ENCODE measurements at regions not wholly inside any gene's neighbourhood (a gene's known extent, or its start where the extent isn't known, plus 50 kb on each side); places are given as distances from the start of the nearest gene placed in this dataset.

DNA sequence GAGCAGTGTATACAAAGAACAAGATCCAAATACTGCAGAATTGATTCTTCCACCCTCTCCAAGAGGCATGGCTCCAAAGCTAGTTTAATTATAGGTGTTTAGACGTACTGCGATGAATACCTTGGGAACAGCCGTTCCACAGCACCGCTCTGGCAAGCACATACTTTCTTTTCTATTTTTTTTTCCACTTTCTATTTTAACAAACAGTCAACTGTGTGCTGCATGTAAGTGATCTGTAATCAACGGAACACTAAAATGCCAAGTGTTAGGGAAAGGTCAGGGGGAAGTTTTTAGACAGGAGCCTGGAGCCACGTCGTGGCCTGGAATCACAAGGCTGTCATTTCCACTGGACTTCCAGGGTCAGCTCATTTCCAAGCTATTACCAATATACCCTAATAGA is 486.4 kb upstream of the DAB1 start:
- TF ChIP-seq, protein P1, sequence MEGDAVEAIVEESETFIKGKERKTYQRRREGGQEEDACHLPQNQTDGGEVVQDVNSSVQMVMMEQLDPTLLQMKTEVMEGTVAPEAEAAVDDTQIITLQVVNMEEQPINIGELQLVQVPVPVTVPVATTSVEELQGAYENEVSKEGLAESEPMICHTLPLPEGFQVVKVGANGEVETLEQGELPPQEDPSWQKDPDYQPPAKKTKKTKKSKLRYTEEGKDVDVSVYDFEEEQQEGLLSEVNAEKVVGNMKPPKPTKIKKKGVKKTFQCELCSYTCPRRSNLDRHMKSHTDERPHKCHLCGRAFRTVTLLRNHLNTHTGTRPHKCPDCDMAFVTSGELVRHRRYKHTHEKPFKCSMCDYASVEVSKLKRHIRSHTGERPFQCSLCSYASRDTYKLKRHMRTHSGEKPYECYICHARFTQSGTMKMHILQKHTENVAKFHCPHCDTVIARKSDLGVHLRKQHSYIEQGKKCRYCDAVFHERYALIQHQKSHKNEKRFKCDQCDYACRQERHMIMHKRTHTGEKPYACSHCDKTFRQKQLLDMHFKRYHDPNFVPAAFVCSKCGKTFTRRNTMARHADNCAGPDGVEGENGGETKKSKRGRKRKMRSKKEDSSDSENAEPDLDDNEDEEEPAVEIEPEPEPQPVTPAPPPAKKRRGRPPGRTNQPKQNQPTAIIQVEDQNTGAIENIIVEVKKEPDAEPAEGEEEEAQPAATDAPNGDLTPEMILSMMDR (IDR thresholded peaks at IDR 0.05; ENCODE audit: low read depth, low read length): no peak
- no peak overlapping the region for H3K4me3 ChIP-seq (ENCODE audit: low read depth, low read length)
- H3K4me1 ChIP-seq: no peaks in the 10 kb centered on the region
- H3K36me3 ChIP-seq: no peaks in the 10 kb centered on the region
- H3K27me3 ChIP-seq: no peaks in the 10 kb centered on the region
- no peaks in the 10 kb centered on the region for H3K9me3 ChIP-seq
- DNase-seq: no peak

DNA sequence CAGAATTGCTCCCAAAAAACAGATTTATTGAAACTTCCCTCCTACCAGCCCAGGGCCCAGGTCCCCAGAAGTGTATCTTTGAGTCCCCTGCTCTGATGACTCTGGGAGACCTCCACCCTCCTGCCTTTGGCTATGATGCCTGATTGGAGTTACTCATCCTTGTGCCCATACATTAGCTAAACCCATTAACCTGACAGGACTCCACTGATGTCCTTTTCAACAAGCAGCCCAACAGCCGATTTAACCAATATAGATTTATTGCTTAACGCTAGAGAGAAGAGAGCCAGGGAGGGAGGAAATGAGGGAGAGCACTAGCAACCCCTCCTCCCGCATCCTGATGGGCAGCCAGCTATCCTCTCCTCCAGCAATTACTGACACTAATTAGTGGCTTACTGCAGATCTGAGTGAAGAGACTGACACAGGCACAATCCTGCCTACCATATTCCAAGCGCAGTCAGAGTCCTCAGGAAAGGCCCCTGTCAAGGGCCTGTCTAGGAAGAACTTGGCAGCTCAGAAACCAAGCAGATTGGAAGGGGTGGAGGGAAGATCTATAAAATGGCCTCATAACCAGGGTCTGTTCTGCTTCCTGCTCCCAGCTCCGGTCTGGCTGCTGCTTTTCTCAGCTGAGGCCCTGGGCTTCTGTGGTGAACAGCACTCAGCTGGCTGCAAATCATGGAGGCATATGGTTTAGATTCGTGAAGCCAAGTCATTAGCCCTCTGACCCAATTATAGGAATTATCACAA is 484.5 kb upstream of the DAB1 start:
- no peak overlapping the region for H3K4me3 ChIP-seq (ENCODE audit: low read depth, low read length)
- no peak for DNase-seq

DNA sequence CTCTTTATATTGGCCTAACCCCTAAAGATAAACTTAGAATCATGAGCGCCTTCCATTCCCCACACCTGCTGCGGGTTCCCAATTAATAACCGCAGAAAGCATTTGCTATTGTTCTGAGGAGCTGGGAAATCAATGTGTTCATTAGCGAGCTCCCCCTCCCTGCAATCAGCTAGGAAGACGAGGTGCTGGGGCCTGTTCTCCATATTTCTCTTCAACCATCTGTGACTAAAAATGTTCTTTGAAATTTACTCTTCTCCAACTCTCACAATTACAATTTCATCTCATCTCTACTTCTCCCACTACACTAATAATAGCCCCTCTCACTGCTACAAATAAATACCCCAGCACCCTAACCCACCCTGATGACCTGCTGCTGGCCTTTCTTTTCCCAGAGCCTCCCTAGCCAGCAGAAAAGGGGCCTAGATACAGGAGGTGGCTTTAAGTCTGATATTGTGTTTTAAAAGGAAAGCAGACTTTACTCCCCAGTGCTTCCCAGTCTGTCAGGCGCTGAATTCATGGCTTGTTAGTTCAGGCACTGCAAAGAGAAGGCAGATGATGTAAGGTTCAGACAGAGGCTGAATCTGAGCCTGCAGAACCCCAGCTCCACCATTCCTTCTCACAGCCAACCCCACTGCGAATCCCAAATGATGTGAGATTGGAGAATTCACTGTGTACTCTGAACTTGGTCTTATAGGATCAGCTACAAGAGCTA is 477.5 kb upstream of the DAB1 start:
- H3K27me3 ChIP-seq: no peaks in the 10 kb centered on the region
- no peaks in the 10 kb centered on the region for H3K9me3 ChIP-seq
- TF ChIP-seq, protein P1 (IDR thresholded peaks at IDR 0.05; ENCODE audit: low read depth, low read length): no peak
- DNase-seq: no peak
- H3K36me3 ChIP-seq: no peaks in the 10 kb centered on the region
- H3K4me1 ChIP-seq: no peaks in the 10 kb centered on the region
- no peak overlapping the region for H3K4me3 ChIP-seq (ENCODE audit: low read depth, low read length)

More for the DNA sequence above, 484.5 kb upstream of the DAB1 start:
- Histone ChIP-seq H3K27me3 (no peaks in the 10 kb centered on the region), H3K36me3 (no peaks in the 10 kb centered on the region), H3K4me1 (no peaks in the 10 kb centered on the region), H3K9me3 (no peaks in the 10 kb centered on the region)
- TF ChIP-seq, protein P1 (IDR thresholded peaks at IDR 0.05; ENCODE audit: low read depth, low read length): no peak

DNA sequence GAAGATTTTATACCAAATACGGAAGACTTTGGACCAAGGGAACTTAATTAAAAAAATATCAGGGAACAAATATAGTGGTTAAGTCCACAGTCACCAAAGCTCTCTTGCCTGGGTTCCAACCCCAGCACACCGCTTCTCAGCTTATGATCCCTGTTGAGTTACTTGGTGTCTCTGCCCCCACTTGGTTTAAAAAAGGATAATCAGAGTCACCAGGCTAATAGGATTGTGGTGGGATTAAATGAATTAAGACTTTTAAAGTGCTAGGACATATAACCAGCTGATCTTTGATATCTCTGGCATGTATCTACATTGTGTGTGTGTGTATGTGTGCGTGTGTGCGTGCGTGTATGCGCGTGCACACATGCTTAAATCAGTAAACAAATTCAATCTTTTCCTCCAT is 474.7 kb upstream of the DAB1 start:
- TF ChIP-seq, protein P1 (IDR thresholded peaks at IDR 0.05; ENCODE audit: low read depth, low read length): no peak

DNA sequence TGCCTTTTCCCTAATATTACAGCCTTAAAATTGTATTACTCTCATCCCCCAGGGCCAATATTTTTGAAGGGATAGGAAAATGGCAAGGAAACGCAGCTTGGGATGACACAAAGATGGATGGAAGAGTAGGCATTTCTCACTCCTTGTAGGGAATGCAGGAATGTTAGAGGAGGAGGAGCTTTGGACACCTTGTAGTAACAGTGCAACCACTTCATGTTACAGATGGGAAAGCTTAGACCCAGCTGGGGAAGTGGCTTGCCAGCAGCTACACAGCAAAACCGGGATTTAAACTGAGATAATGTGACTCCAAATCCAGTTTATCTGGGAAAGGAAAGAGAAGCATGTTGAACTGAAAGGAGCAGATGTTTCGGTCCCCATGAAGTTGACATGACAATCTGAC is 473.7 kb upstream of the DAB1 start:
- TF ChIP-seq, protein P1 (IDR thresholded peaks at IDR 0.05; ENCODE audit: low read depth, low read length): no peak
- H3K36me3 ChIP-seq: no peaks in the 10 kb centered on the region
- H3K4me3 ChIP-seq (ENCODE audit: low read depth, low read length): no peak overlapping the region
- H3K9me3 ChIP-seq: no peaks in the 10 kb centered on the region
- no peaks in the 10 kb centered on the region for H3K27me3 ChIP-seq
- H3K4me1 ChIP-seq: no peaks in the 10 kb centered on the region
- DNase-seq: no peak

More for the DNA sequence above, 474.7 kb upstream of the DAB1 start:
- Histone ChIP-seq H3K9me3 (no peaks in the 10 kb centered on the region), H3K4me3 (ENCODE audit: low read depth, low read length) (no peak overlapping the region), H3K36me3 (no peaks in the 10 kb centered on the region), H3K4me1 (no peaks in the 10 kb centered on the region), H3K27me3 (no peaks in the 10 kb centered on the region)
- no peak for DNase-seq

DNA sequence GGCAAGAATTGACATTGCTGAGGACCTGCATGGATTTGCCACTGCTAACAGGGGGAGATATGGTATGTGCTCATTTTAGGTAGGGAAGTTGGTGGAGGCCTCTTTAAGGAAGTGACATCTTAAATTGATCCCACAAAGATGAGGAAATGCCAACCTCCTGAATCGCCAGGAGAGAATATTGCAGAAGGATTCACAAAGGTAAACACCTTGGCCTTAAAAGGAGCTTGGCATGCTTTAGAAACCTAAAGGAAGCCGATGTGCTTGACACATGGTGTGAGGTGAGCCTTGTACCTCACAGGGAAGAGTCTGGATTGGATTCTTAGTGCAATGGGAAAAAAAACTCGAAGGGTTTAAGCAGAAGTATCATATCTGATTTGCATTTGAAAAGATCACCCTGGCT is 470.5 kb upstream of the DAB1 start:
- H3K4me3 ChIP-seq (ENCODE audit: low read depth, low read length): no peak overlapping the region
- no peaks in the 10 kb centered on the region for H3K36me3 ChIP-seq
- H3K27me3 ChIP-seq: no peaks in the 10 kb centered on the region
- no peak for DNase-seq
- TF ChIP-seq, protein P1 (IDR thresholded peaks at IDR 0.05; ENCODE audit: low read depth, low read length): no peak
- no peaks in the 10 kb centered on the region for H3K4me1 ChIP-seq
- H3K9me3 ChIP-seq: no peaks in the 10 kb centered on the region
